Endothelial cell of umbilical vein (primary cell): ENCODE measurements at regions not wholly inside any gene's neighbourhood (a gene's known extent, or its start where the extent isn't known, plus 50 kb on each side); places are given as distances from the start of the nearest gene placed in this dataset.

Experiments
- BruUV-seq: library from RNA; stranded (reverse); fragments of 400-500 nt; replicated peaks from 2 replicates; lab custom pipeline; 2021; lab: Mats Ljungman, UMichigan
- CTCF ChIA-PET: fragments of 300-600, 350-600 bp; sonication (Branson Sonifier 250); formaldehyde crosslinking; loops from one replicate; lab custom pipeline; 2021; ENCODE audit warnings: antibody characterized with exemption, inconsistent platforms; lab: Charles Lee
- POLR2A ChIA-PET: fragments of 300-600, 350-600 bp; sonication (Branson Sonifier 250); formaldehyde crosslinking; loops from one replicate; lab custom pipeline; 2021; ENCODE audit warnings: antibody characterized with exemption, inconsistent platforms; lab: Charles Lee
- DNase-seq: peaks from one replicate; pipeline ENCODE4 v3.0.0-alpha.2; 2011; ENCODE audit warnings: low read depth, low spot score
- FAIRE-seq: peaks from 2 replicates; lab custom pipeline; 2011; peaks lifted over from hg19 to GRCh38; lab: Jason Lieb, UNC
- H2AFZ ChIP-seq: 2 replicates; pipeline ENCODE4 v1.6.0; 2012; ENCODE audit warnings: low read depth, low read length, control low read depth, inconsistent platforms
- H3K27ac ChIP-seq: 2 replicates; pipeline ENCODE4 v1.5.1; 2011; ENCODE audit warnings: low read depth, mild to moderate bottlenecking, control low read depth, low read length, moderate library complexity; ENCODE audit not compliant: insufficient read depth
- H3K27me3 ChIP-seq, 2 experiments: 2 replicates each; pipeline versions ENCODE4 v1.6.0 to v1.6.1; 2011; ENCODE audit warnings: low read length in 2 of 2, mixed read lengths in 1 of 2; ENCODE audit not compliant: control insufficient read depth in 2 of 2, insufficient read depth in 2 of 2
- H3K36me3 ChIP-seq, 2 experiments: 2 replicates in 1 of 2; 3 replicates in 1 of 2; pipeline ENCODE4 v1.5.1; 2011; ENCODE audit warnings: low read length in 2 of 2, mild to moderate bottlenecking in 1 of 2, moderate library complexity in 1 of 2; ENCODE audit not compliant: control insufficient read depth in 2 of 2, insufficient read depth in 2 of 2; ENCODE audit errors: extremely low read depth in 1 of 2
- H3K4me1 ChIP-seq: 3 replicates; pipeline ENCODE4 v1.5.1; 2011; ENCODE audit warnings: mild to moderate bottlenecking, low read length; ENCODE audit not compliant: control insufficient read depth, insufficient read depth; ENCODE audit errors: extremely low read depth
- H3K4me2 ChIP-seq: 2 replicates; pipeline ENCODE4 v1.6.1; 2011; ENCODE audit warnings: low read length, control low read depth, mixed read lengths; ENCODE audit not compliant: insufficient read depth
- H3K4me3 ChIP-seq, 3 experiments: fragments of 200-600 bp in 1 of 3; sonication (generic), shearing (Covaris generic) in 1 of 3; replicated peaks in 1 of 3; 2 replicates each; pipeline ENCODE4 v1.5.1; 2011 to 2016; ENCODE audit warnings: control low read depth in 3 of 3, low read length in 3 of 3, mild to moderate bottlenecking in 2 of 3, inconsistent platforms in 1 of 3, low read depth in 1 of 3, moderate library complexity in 1 of 3; ENCODE audit not compliant: insufficient read depth in 1 of 3
- H3K79me2 ChIP-seq: 2 replicates; pipeline ENCODE4 v1.6.0; 2012; ENCODE audit warnings: low read length, inconsistent platforms; ENCODE audit not compliant: control insufficient read depth, insufficient read depth
- H3K9ac ChIP-seq: replicated peaks from 2 replicates; pipeline ENCODE3; 2011; ENCODE audit warnings: low read length, control low read depth; ENCODE audit not compliant: insufficient read depth; ENCODE audit errors: extremely low read depth
- H3K9me1 ChIP-seq: replicated peaks from 3 replicates; pipeline ENCODE4 v1.6.0; 2011; ENCODE audit warnings: mild to moderate bottlenecking, low read length; ENCODE audit not compliant: control insufficient read depth, insufficient read depth; ENCODE audit errors: extremely low read depth
- H3K9me3 ChIP-seq: replicated peaks from 2 replicates; pipeline ENCODE4 v1.5.1; 2012; ENCODE audit warnings: low read length, inconsistent platforms; ENCODE audit not compliant: control insufficient read depth, insufficient read depth
- H4K20me1 ChIP-seq: replicated peaks from 2 replicates; pipeline ENCODE3; 2011; ENCODE audit warnings: mild to moderate bottlenecking, low read length; ENCODE audit not compliant: control insufficient read depth, insufficient read depth; ENCODE audit errors: extremely low read depth
- EZH2 ChIP-seq: IDR thresholded peaks from 2 replicates; pipeline ENCODE4 v1.6.1; 2012; ENCODE audit warnings: borderline replicate concordance, low read depth, mild to moderate bottlenecking, moderate library complexity, low read length, inconsistent platforms; ENCODE audit not compliant: severe bottlenecking
- FOS ChIP-seq: IDR thresholded peaks from 2 replicates; pipeline ENCODE4 v1.6.1; 2011; ENCODE audit warnings: mild to moderate bottlenecking, low read length, moderate library complexity, borderline replicate concordance; ENCODE audit not compliant: insufficient read depth
- GATA2 ChIP-seq: IDR thresholded peaks from 2 replicates; pipeline ENCODE4 v1.7.0; 2011; ENCODE audit warnings: low read depth, mild to moderate bottlenecking, moderate library complexity, mixed read lengths, low read length; ENCODE audit not compliant: insufficient read length, insufficient read depth
- JUN ChIP-seq: IDR thresholded peaks from 2 replicates; pipeline ENCODE4 v1.6.1; 2011; ENCODE audit warnings: borderline replicate concordance, low read depth; ENCODE audit not compliant: insufficient read length, insufficient read depth
- MYC ChIP-seq: IDR thresholded peaks from one replicate; pipeline ENCODE4 v1.6.1; 2011; ENCODE audit warnings: mild to moderate bottlenecking, low read depth, low read length
- POLR2A ChIP-seq: IDR thresholded peaks from 2 replicates; pipeline ENCODE4 v1.6.1; 2012; ENCODE audit warnings: low read depth, mild to moderate bottlenecking, control low read depth, low read length
- POLR2AphosphoS5 ChIP-seq: IDR thresholded peaks from 2 replicates; pipeline ENCODE4 v1.6.1; 2012; ENCODE audit warnings: low read depth, mild to moderate bottlenecking, control low read depth, low read length, moderate library complexity; ENCODE audit not compliant: insufficient read depth
- dilution Hi-C: fragments of 300-500 bp; cut with MboI; formaldehyde crosslinking; loops from one replicate; pipeline ENCODE4 v1.15.0; 2019; ENCODE audit warnings: low sequenced_read_pairs; ENCODE audit not compliant: extremely low pct_ligation_motif_present
- intact Hi-C: fragments of 100-400 bp; cut with micrococcal nuclease; formaldehyde crosslinking; loops from one replicate; pipeline ENCODE4 v1.10.0; 2022
- TF ChIP-seq, protein P1 (sequence below), 2 donors: IDR thresholded peaks; 1 replicate in 1 of 2; 2 replicates in 1 of 2; pipeline ENCODE4 v1.5.1; 2011; ENCODE audit warnings: low read length in 2 of 2, mild to moderate bottlenecking in 2 of 2, moderate library complexity in 2 of 2, control low read depth in 1 of 2, inconsistent platforms in 1 of 2, low read depth in 1 of 2; ENCODE audit not compliant: insufficient read depth in 1 of 2; ENCODE audit errors: extremely low read depth in 1 of 2
- TF ChIP-seq, protein P2 (sequence below): IDR thresholded peaks from 2 replicates; pipeline ENCODE4 v1.6.1; 2011; ENCODE audit not compliant: insufficient read depth, insufficient read length

DNA sequence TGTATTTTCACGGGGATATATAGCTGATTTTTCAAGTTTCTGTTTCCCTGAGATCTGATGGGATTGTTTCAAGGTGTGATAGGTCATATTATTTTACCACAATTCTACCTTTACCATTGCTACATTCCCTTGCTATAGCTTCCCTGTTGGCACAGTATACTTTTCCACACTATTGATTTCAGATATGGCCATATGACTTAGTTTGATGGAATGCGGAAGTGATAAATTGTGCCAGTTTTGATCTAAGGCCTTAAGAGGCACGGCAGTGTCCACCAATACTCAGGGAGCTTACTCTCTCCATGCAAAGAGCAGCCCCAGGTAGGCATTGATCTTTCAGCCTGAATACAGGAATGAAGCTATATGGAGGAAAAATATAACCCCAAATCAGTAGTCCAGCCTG, 315.7 kb downstream of the SLC16A7 start:
- FAIRE-seq (no peak), DNase-seq (no peak)
- CTCF ChIA-PET, result interaction anchor here (1.6 to 2.0 kb wide), 2 partner anchors 9 to 16 kb away, joined by 5 to 8 read pairs; no protein-coding TSS in a partner anchor
- no peak overlapping the region for H3K9ac ChIP-seq
- no peak overlapping the region for H2AFZ ChIP-seq
- no peak overlapping the region for H3K27ac ChIP-seq
- POLR2A ChIA-PET, result no interaction called here
- intact Hi-C loops, result no loop called here
- no peaks in the 10 kb centered on the region for H3K4me1 ChIP-seq
- no peaks in the 10 kb centered on the region for H4K20me1 ChIP-seq
- no peaks in the 10 kb centered on the region for H3K9me3 ChIP-seq
- no peaks in the 10 kb centered on the region for H3K9me1 ChIP-seq
- no peaks in the 10 kb centered on the region for H3K36me3 ChIP-seq
- no peaks in the 10 kb centered on the region for H3K79me2 ChIP-seq
- BruUV-seq, result no TSS peak
- H3K27me3 ChIP-seq, result no peaks in the 10 kb centered on the region
- TF ChIP-seq MYC (no peak), EZH2 (no peak), GATA2 (no peak), FOS (no peak), POLR2AphosphoS5 (no peak), JUN (no peak), POLR2A (no peak)
- TF ChIP-seq, protein P1, sequence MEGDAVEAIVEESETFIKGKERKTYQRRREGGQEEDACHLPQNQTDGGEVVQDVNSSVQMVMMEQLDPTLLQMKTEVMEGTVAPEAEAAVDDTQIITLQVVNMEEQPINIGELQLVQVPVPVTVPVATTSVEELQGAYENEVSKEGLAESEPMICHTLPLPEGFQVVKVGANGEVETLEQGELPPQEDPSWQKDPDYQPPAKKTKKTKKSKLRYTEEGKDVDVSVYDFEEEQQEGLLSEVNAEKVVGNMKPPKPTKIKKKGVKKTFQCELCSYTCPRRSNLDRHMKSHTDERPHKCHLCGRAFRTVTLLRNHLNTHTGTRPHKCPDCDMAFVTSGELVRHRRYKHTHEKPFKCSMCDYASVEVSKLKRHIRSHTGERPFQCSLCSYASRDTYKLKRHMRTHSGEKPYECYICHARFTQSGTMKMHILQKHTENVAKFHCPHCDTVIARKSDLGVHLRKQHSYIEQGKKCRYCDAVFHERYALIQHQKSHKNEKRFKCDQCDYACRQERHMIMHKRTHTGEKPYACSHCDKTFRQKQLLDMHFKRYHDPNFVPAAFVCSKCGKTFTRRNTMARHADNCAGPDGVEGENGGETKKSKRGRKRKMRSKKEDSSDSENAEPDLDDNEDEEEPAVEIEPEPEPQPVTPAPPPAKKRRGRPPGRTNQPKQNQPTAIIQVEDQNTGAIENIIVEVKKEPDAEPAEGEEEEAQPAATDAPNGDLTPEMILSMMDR (IDR thresholded peaks at IDR 0.05; ENCODE audit: extremely low read depth in 1 of 2, insufficient read depth in 1 of 2, low read depth in 1 of 2, low read length in 2 of 2), result no peak
- TF ChIP-seq, protein P2, sequence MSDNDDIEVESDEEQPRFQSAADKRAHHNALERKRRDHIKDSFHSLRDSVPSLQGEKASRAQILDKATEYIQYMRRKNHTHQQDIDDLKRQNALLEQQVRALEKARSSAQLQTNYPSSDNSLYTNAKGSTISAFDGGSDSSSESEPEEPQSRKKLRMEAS, result no peak
- H3K4me3 ChIP-seq, result no peak overlapping the region
- dilution Hi-C loops, result no loop called here
- no peak overlapping the region for H3K4me2 ChIP-seq
